Parathyroid adenoma (tissue), 2 donors: ENCODE measurements at regions not wholly inside any gene's neighbourhood (a gene's known extent, or its start where the extent isn't known, plus 50 kb on each side); places are given as distances from the start of the nearest gene placed in this dataset.

ENCODE experiments used
- H2AFZ ChIP-seq: fragments of 300-600 bp; sonication (generic); one replicate; pipeline ENCODE4 v1.7.0; 2017; ENCODE audit warnings: antibody characterized with exemption, mild to moderate bottlenecking
- H3K27ac ChIP-seq: fragments of 300-600 bp; sonication (generic); one replicate; pipeline ENCODE4 v1.7.0; 2017
- H3K27me3 ChIP-seq: fragments of 300-600 bp; sonication (generic); one replicate; pipeline ENCODE4 v1.7.0; 2017; ENCODE audit warnings: low read length; ENCODE audit not compliant: control insufficient read depth, insufficient read depth
- H3K36me3 ChIP-seq: fragments of 300-600 bp; sonication (generic); one replicate; pipeline ENCODE4 v1.7.0; 2017; ENCODE audit warnings: low read length; ENCODE audit not compliant: control insufficient read depth, insufficient read depth
- H3K4me1 ChIP-seq: fragments of 300-600 bp; sonication (generic); one replicate; pipeline ENCODE4 v1.7.0; 2017; ENCODE audit warnings: control low read depth
- H3K4me2 ChIP-seq: fragments of 300-600 bp; sonication (generic); one replicate; pipeline ENCODE4 v1.7.0; 2017; ENCODE audit warnings: low read length
- H3K4me3 ChIP-seq: fragments of 300-600 bp; sonication (generic); one replicate; pipeline ENCODE4 v1.7.0; 2017; ENCODE audit warnings: low read depth, low read length
- H3K79me2 ChIP-seq: fragments of 300-600 bp; sonication (generic); one replicate; pipeline ENCODE4 v1.7.0; 2017; ENCODE audit warnings: control low read depth
- H3K9ac ChIP-seq: fragments of 300-600 bp; sonication (generic); one replicate; pipeline ENCODE4 v1.7.0; 2017; ENCODE audit warnings: mild to moderate bottlenecking
- H3K9me3 ChIP-seq: fragments of 300-600 bp; sonication (generic); one replicate; pipeline ENCODE4 v1.7.0; 2017; ENCODE audit warnings: low read length; ENCODE audit not compliant: control insufficient read depth
- CTCF ChIP-seq: fragments of 300-600 bp; sonication (generic); IDR thresholded peaks from one replicate; pipeline ENCODE4 v1.7.0; 2017; ENCODE audit warnings: antibody characterized with exemption, mild to moderate bottlenecking
- donor health status: primary hyperparathyroidism.

GRCh38 chr12:77189901-77190416 lies 124.6 kb upstream of the E2F7 start:
- H3K4me1 ChIP-seq, result no peaks in the 10 kb centered on the region
- H3K4me2 ChIP-seq, result no peak overlapping the region
- no peaks in the 10 kb centered on the region for H3K36me3 ChIP-seq
- no peak overlapping the region for H3K27ac ChIP-seq
- no peaks in the 10 kb centered on the region for H3K27me3 ChIP-seq
- no peak overlapping the region for H3K4me3 ChIP-seq
- H3K9me3 ChIP-seq, result no peaks in the 10 kb centered on the region
- H3K9ac ChIP-seq, result no peak overlapping the region
- TF ChIP-seq CTCF, result no peak
- H3K79me2 ChIP-seq, result no peaks in the 10 kb centered on the region
- no peak overlapping the region for H2AFZ ChIP-seq

GRCh38 chr12:77189458-77189857 lies 124.1 kb upstream of the E2F7 start:
- Histone ChIP-seq H3K36me3 (no peaks in the 10 kb centered on the region), H3K79me2 (no peaks in the 10 kb centered on the region), H3K4me1 (no peaks in the 10 kb centered on the region), H3K27ac (no peak overlapping the region), H3K4me2 (no peak overlapping the region), H2AFZ (no peak overlapping the region), H3K9ac (no peak overlapping the region), H3K4me3 (no peak overlapping the region), H3K27me3 (no peaks in the 10 kb centered on the region), H3K9me3 (no peaks in the 10 kb centered on the region)
- no peak for TF ChIP-seq CTCF

- Histone ChIP-seq H2AFZ (no peak overlapping the region), H3K4me3 (no peak overlapping the region), H3K4me1 (no peaks in the 10 kb centered on the region), H3K4me2 (no peak overlapping the region), H3K79me2 (no peaks in the 10 kb centered on the region), H3K36me3 (no peaks in the 10 kb centered on the region), H3K27me3 (no peaks in the 10 kb centered on the region), H3K9ac (no peak overlapping the region), H3K27ac (no peak overlapping the region), H3K9me3 (no peaks in the 10 kb centered on the region)
- no peak for TF ChIP-seq CTCF
Observed at GRCh38 chr12:77179515-77179914, 114.1 kb upstream of the E2F7 start.

- no peak overlapping the region for H3K4me3 ChIP-seq
- no peaks in the 10 kb centered on the region for H3K79me2 ChIP-seq
- no peaks in the 10 kb centered on the region for H3K36me3 ChIP-seq
Observed at GRCh38 chr12:77167801-77168200, 102.4 kb upstream of the E2F7 start.

More at GRCh38 chr12:77167801-77168200, 102.4 kb upstream of the E2F7 start:
- Histone ChIP-seq H3K27me3 (no peaks in the 10 kb centered on the region), H3K4me2 (no peak overlapping the region), H3K4me1 (no peaks in the 10 kb centered on the region), H2AFZ (no peak overlapping the region), H3K9me3 (no peaks in the 10 kb centered on the region), H3K9ac (no peak overlapping the region), H3K27ac (no peak overlapping the region)
- TF ChIP-seq CTCF, result no peak
